Neural progenitor cell (in vitro differentiated cells): ENCODE measurements at regions not wholly inside any gene's neighbourhood (a gene's known extent, or its start where the extent isn't known, plus 50 kb on each side); places are given as distances from the start of the nearest gene placed in this dataset.
"Not testable (repeated sequence)": the region's sequence is repeated elsewhere in the genome, so short reads cannot be mapped to it uniquely, and the experiment has no call there.

Source experiments
- DNase-seq: peaks from one replicate; pipeline ENCODE4 v3.0.0-alpha.2; 2016; ENCODE audit warnings: low spot score
- H2AFZ ChIP-seq: fragments of 200-600 bp; sonication (generic); replicated peaks from 2 replicates; pipeline ENCODE4 v1.6.1; 2016; ENCODE audit warnings: antibody characterized with exemption
- H3F3A ChIP-seq: fragments of 200-600 bp; sonication (generic); 2 replicates; pipeline ENCODE4 v1.6.1; 2016; ENCODE audit warnings: antibody characterized with exemption, low read depth
- H3K27ac ChIP-seq: fragments of 200-600 bp; sonication (generic); 2 replicates; pipeline ENCODE4 v1.5.1; 2016; ENCODE audit warnings: mild to moderate bottlenecking
- H3K27me3 ChIP-seq: fragments of 200-600 bp; sonication (generic); 2 replicates; pipeline ENCODE4 v1.6.1; 2016; ENCODE audit warnings: mild to moderate bottlenecking, moderate library complexity
- H3K36me3 ChIP-seq: fragments of 200-600 bp; sonication (generic); 2 replicates; pipeline ENCODE4 v1.5.1; 2016
- H3K4me1 ChIP-seq: fragments of 200-600 bp; sonication (generic); 2 replicates; pipeline ENCODE4 v1.6.1; 2016; ENCODE audit warnings: mixed run types
- H3K4me2 ChIP-seq: fragments of 200-600 bp; sonication (generic); 2 replicates; pipeline ENCODE4 v1.6.1; 2016
- H3K4me3 ChIP-seq: fragments of 200-600 bp; sonication (generic); 2 replicates; pipeline ENCODE4 v1.5.1; 2016
- H3K79me2 ChIP-seq: fragments of 200-600 bp; sonication (generic); 2 replicates; pipeline ENCODE4 v1.6.1; 2016; ENCODE audit warnings: low read depth
- H3K9ac ChIP-seq: fragments of 200-600 bp; sonication (generic); 2 replicates; pipeline ENCODE4 v1.6.1; 2016
- H3K9me3 ChIP-seq: fragments of 200-600 bp; sonication (generic); 2 replicates; pipeline ENCODE4 v1.5.1; 2016; ENCODE audit warnings: low read depth
- H4K20me1 ChIP-seq: fragments of 200-600 bp; sonication (generic); 2 replicates; pipeline ENCODE4 v1.6.1; 2016; ENCODE audit warnings: low read depth
- H3K27ac Mint-ChIP-seq: 3 replicates; pipeline ENCODE4 v1.8.0; 2021; ENCODE audit warnings: mixed read lengths
- H3K27me3 Mint-ChIP-seq: 2 replicates; pipeline ENCODE4 v1.8.0; 2022; ENCODE audit warnings: low read depth, mild to moderate bottlenecking, inconsistent platforms, moderate library complexity, mixed read lengths; ENCODE audit not compliant: insufficient read depth
- H3K36me3 Mint-ChIP-seq: 3 replicates; pipeline ENCODE4 v1.8.0; 2021; ENCODE audit warnings: mixed read lengths
- H3K4me1 Mint-ChIP-seq: 3 replicates; pipeline ENCODE4 v1.8.0; 2021; ENCODE audit warnings: mixed read lengths
- H3K4me3 Mint-ChIP-seq: 3 replicates; pipeline ENCODE4 v1.8.0; 2021; ENCODE audit warnings: mild to moderate bottlenecking, moderate library complexity, mixed read lengths
- H3K9me3 Mint-ChIP-seq: 3 replicates; pipeline ENCODE4 v1.8.0; 2020; ENCODE audit warnings: mixed read lengths
- EZH2 ChIP-seq: fragments of 200-600 bp; sonication (generic); IDR thresholded peaks from 2 replicates; pipeline ENCODE4 v1.6.1; 2017; ENCODE audit warnings: antibody characterized with exemption, mild to moderate bottlenecking, moderate library complexity
- EZH2phosphoT487 ChIP-seq: fragments of 200-600 bp; sonication (generic); IDR thresholded peaks from 2 replicates; pipeline ENCODE4 v1.6.1; 2017; ENCODE audit warnings: antibody characterized with exemption
- TF ChIP-seq, protein P1 (sequence below): fragments of 200-600 bp; sonication (generic); IDR thresholded peaks from 2 replicates; pipeline ENCODE4 v1.5.1; 2017; ENCODE audit warnings: antibody characterized with exemption, mild to moderate bottlenecking

DNA sequence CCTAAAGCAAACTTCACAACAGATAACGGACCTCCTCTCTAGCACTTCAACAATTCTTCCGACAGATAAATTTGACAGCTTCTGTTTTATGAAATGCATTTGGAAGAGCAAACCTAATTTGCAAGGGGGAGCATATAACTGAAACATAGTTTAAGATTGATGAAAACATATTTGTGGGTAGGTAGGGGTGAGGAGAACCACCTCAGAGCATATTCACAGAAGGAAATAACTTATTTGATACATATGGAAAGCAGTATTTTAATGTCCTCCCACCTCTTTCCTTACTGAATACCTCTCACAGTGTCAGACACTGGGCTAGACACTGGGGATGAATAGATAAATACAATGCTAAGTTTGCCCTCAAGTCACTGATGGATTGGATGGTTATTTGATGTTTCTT is 384.8 kb downstream of the MAT2B start:
- Histone ChIP-seq H3K36me3 (no peaks in the 10 kb centered on the region), H3K27me3 (no peaks in the 10 kb centered on the region), H3F3A (no peaks in the 10 kb centered on the region), H3K27ac (no peak overlapping the region), H3K79me2 (no peaks in the 10 kb centered on the region), H3K4me3 (no peak overlapping the region), H3K4me2 (no peak overlapping the region), H4K20me1 (no peaks in the 10 kb centered on the region), H3K9me3 (no peaks in the 10 kb centered on the region), H3K4me1 (peaks cover 3% of the 10 kb centered on the region), H2AFZ (no peak overlapping the region), H3K9ac (no peak overlapping the region)
- no peaks in the 10 kb centered on the region for H3K36me3 Mint-ChIP-seq
- peaks cover 2% of the 10 kb centered on the region for H3K9me3 Mint-ChIP-seq
- no peak for DNase-seq
- H3K27me3 Mint-ChIP-seq: peaks cover 3% of the 10 kb centered on the region
- no peak overlapping the region for H3K4me3 Mint-ChIP-seq
- TF ChIP-seq, protein P1, sequence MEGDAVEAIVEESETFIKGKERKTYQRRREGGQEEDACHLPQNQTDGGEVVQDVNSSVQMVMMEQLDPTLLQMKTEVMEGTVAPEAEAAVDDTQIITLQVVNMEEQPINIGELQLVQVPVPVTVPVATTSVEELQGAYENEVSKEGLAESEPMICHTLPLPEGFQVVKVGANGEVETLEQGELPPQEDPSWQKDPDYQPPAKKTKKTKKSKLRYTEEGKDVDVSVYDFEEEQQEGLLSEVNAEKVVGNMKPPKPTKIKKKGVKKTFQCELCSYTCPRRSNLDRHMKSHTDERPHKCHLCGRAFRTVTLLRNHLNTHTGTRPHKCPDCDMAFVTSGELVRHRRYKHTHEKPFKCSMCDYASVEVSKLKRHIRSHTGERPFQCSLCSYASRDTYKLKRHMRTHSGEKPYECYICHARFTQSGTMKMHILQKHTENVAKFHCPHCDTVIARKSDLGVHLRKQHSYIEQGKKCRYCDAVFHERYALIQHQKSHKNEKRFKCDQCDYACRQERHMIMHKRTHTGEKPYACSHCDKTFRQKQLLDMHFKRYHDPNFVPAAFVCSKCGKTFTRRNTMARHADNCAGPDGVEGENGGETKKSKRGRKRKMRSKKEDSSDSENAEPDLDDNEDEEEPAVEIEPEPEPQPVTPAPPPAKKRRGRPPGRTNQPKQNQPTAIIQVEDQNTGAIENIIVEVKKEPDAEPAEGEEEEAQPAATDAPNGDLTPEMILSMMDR: no peak
- TF ChIP-seq EZH2: no peak
- TF ChIP-seq EZH2phosphoT487: no peak
- H3K4me1 Mint-ChIP-seq: peaks cover 16% of the 10 kb centered on the region
- H3K27ac Mint-ChIP-seq: no peak overlapping the region

- Mint-ChIP-seq H3K4me1 (peaks cover 9% of the 10 kb centered on the region), H3K9me3 (peaks cover 2% of the 10 kb centered on the region), H3K27ac (no peak overlapping the region), H3K27me3 (no peaks in the 10 kb centered on the region), H3K36me3 (no peaks in the 10 kb centered on the region), H3K4me3 (no peak overlapping the region)
- Histone ChIP-seq H2AFZ (no peak overlapping the region), H3K9me3 (no peaks in the 10 kb centered on the region), H4K20me1 (no peaks in the 10 kb centered on the region), H3K4me2 (no peak overlapping the region), H3K9ac (no peak overlapping the region), H3K4me1 (no peaks in the 10 kb centered on the region), H3K27ac (no peak overlapping the region), H3K79me2 (no peaks in the 10 kb centered on the region), H3K4me3 (no peak overlapping the region), H3K36me3 (no peaks in the 10 kb centered on the region), H3F3A (no peaks in the 10 kb centered on the region), H3K27me3 (no peaks in the 10 kb centered on the region)
- DNase-seq: no peak
- TF ChIP-seq, protein P1: no peak
- TF ChIP-seq EZH2phosphoT487: no peak
- TF ChIP-seq EZH2: no peak
Observed at GRCh38 chr5:163893281-163893680, 387.9 kb downstream of the MAT2B start.

- Histone ChIP-seq H3K4me2 (no peak overlapping the region), H3K4me1 (no peaks in the 10 kb centered on the region), H4K20me1 (no peaks in the 10 kb centered on the region), H3F3A (no peaks in the 10 kb centered on the region), H3K27ac (no peak overlapping the region), H3K9me3 (no peaks in the 10 kb centered on the region), H3K27me3 (no peaks in the 10 kb centered on the region), H3K36me3 (no peaks in the 10 kb centered on the region), H3K4me3 (no peak overlapping the region), H3K9ac (no peak overlapping the region), H3K79me2 (no peaks in the 10 kb centered on the region), H2AFZ (no peak overlapping the region)
- Mint-ChIP-seq H3K4me1 (no peaks in the 10 kb centered on the region), H3K9me3 (peaks cover 2% of the 10 kb centered on the region), H3K27me3 (no peaks in the 10 kb centered on the region), H3K4me3 (no peak overlapping the region), H3K27ac (no peak overlapping the region), H3K36me3 (no peaks in the 10 kb centered on the region)
- no peak for DNase-seq
- no peak for TF ChIP-seq EZH2
- TF ChIP-seq, protein P1: no peak
- TF ChIP-seq EZH2phosphoT487: no peak
Observed at GRCh38 chr5:163894645-163895044, 389.2 kb downstream of the MAT2B start.

- no peak overlapping the region for H3K9ac ChIP-seq
Observed at GRCh38 chr5:163898873-163899272, 393.5 kb downstream of the MAT2B start.

DNA sequence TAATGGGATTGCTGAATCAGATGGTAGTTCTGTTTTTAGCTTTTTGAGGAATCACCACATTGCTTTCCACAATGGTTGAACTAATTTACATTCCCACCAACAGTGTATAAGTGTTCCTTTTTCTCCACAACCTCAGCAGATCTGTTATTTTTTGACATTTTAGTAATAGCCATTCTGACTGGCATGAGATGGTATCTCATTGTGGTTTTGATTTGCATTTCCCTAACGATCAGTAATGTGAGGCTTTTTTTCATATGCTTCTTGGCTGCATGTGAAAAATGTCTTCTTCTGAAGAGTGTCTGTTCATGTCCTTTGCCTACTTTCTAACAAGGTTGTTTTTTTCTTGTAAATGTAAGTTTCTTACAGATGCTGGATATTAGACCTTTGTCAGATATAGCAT is 402.4 kb downstream of the MAT2B start:
- not testable (repeated sequence) for H4K20me1 ChIP-seq, H3F3A ChIP-seq, H3K9me3 Mint-ChIP-seq

More at GRCh38 chr5:163898873-163899272, 393.5 kb downstream of the MAT2B start:
- H3K27ac ChIP-seq: no peak overlapping the region
- no peak for DNase-seq
- no peaks in the 10 kb centered on the region for H3K27me3 Mint-ChIP-seq
- no peak overlapping the region for H3K4me3 ChIP-seq
- H3K4me1 ChIP-seq: no peaks in the 10 kb centered on the region
- peaks cover 6% of the 10 kb centered on the region for H3K9me3 Mint-ChIP-seq
- no peak overlapping the region for H3K4me3 Mint-ChIP-seq
- no peak overlapping the region for H3K4me2 ChIP-seq
- H3K4me1 Mint-ChIP-seq: no peaks in the 10 kb centered on the region
- no peaks in the 10 kb centered on the region for H4K20me1 ChIP-seq
- no peak overlapping the region for H2AFZ ChIP-seq
- H3K9me3 ChIP-seq: no peaks in the 10 kb centered on the region
- no peaks in the 10 kb centered on the region for H3K36me3 ChIP-seq
- TF ChIP-seq, protein P1: no peak
- no peak for TF ChIP-seq EZH2phosphoT487
- TF ChIP-seq EZH2: no peak
- H3K79me2 ChIP-seq: no peaks in the 10 kb centered on the region
- no peaks in the 10 kb centered on the region for H3F3A ChIP-seq
- no peaks in the 10 kb centered on the region for H3K36me3 Mint-ChIP-seq
- no peaks in the 10 kb centered on the region for H3K27me3 ChIP-seq
- no peak overlapping the region for H3K27ac Mint-ChIP-seq

More for the DNA sequence above, 402.4 kb downstream of the MAT2B start:
- H3K4me2 ChIP-seq, DNase-seq, H3K4me3 ChIP-seq, H3K27ac Mint-ChIP-seq, H3K27ac ChIP-seq, H3K36me3 ChIP-seq, H2AFZ ChIP-seq, H3K79me2 ChIP-seq, H3K4me1 ChIP-seq, H3K27me3 Mint-ChIP-seq, H3K9me3 ChIP-seq, H3K9ac ChIP-seq, H3K27me3 ChIP-seq, H3K4me1 Mint-ChIP-seq, H3K36me3 Mint-ChIP-seq, H3K4me3 Mint-ChIP-seq: not testable (repeated sequence)
